Activated CD4-positive, alpha-beta T cell treated with anti-CD3 and anti-CD28 coated beads, Interleukin-2, amount 50 U/mL, for 4 hours (primary cell): ENCODE measurements at regions not wholly inside any gene's neighbourhood (a gene's known extent, or its start where the extent isn't known, plus 50 kb on each side); places are given as distances from the start of the nearest gene placed in this dataset.
"Not testable (repeated sequence)": the region's sequence is repeated elsewhere in the genome, so short reads cannot be mapped to it uniquely, and the experiment has no call there.

Experiments
- DNase-seq, 2 experiments: peaks; one replicate each; pipeline ENCODE4 v3.0.0-alpha.2; 2020

DNA sequence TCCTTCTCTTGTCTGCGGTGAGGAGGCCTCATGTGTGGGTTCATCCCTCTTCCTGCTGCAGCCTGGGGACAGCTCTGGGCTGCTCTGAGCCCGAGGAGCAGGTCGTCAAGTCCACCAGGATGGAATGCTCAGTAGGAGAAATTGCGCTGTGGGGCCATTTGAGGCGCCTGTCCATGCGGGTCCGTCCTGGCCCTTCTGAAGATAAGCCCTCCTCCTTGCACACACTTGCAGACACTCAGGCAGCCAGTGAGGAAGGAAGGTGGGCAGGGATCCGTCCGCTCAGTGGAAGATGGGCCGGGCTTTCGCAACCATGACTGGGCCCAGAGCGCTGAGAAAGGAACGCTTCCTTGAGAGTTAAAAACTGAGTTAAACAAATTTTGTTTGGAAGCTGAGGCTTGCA lies 356.8 kb downstream of the GLRX3 start:
- DNase-seq, result no peak

DNA sequence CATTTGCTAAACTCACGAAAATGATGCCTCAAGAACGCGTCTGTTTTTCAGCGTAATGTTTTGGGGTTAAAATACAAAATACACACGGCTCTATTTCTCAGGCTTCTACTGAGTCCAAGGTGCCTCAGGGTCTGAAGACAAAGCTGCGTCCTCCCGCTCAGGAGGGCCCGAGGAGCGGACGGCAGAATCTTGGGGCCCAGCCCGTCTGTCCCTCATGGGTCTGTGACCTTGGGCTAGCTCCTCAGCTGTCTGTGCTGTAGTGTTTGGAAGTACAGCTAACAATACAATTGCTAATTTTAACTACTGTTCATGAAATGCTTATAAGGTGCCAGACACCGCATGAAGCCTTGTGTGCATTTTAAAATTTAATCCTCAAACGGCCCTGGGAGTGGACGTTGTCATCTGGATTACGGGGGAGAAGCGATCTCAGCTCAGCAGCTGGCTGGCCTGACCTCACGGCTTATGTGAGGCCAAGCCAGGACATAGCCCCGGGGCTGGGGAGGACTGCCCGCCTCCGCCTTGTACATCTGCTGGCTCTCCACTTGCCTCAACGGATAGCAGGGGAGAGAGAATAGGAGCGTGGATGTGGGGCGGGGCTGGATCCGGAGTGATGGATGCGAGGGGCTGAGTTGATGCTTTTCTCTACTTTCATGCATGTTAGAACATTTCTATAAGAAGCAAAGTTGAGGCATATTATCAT lies 357.4 kb downstream of the GLRX3 start:
- DNase-seq, result no peak

DNA sequence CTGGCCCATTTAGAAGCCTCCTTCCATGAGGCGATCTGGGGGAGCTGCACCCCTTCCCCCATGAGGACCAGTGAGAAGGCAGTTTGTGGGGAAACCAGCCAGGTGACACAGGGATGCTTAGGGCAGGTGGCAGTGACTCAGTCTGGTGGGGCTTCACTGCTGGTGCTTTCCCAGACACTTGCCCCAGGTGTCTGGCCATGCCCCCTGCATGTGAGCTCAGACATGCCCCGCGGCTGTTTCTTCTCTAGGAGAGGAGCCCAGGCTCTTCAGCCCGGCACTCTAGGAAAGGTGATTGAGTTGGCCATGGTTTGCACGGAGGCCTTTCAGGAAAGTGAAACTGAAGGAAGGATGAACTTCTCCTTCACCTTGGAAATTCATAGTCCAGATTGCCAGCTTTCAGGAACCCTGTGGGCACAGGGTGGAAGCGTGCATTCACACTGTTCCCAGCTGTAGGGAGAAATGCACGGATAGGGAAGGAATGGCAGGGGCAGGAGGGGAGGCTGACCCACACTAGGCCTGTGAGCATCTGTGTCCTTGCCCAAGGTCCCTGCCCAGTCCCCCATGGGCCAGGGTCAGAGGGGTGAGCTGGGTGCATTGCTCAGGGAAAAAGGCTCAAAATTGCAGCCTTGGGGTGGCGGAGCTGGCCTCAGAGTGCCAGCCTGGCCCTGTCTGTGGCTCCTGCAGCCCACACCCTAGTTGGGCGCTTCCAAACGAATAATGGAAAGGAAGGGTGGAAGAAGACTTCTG lies 359.1 kb downstream of the GLRX3 start:
- DNase-seq, result no peak

DNA sequence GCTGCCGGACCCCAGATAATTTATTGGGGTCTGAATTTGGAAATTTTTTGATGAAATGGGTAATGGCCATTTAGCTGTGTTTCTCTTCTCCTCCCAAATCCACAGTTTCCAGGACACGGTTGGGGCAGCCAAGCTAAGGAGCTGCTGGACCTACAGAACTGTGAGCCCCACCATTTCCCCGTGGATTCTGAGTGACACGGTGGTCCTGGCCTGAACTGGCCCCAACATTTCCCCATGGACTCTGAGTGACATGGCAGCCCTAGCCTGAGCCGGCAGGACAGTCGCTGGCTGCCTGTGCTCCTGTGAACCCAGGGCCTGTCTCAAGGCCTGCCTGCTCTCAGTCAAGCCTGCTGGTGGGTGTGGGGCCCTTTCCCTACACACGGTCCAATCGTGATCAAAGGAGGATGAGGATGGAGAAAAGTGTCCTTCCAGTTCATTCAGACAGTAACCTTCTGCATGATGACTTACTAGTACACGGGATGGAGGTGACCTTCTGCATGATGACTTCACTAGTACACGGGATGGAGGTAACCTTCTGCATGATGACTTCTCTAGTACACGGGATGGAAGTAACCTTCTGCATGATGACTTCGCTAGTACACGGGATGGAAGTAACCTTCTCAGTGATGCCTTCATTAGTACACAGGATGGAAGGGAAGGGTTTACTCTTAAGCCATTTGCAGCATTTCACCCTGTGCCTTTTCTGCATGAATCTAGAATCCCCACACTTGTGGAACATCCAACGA lies 359.9 kb downstream of the GLRX3 start:
- no peak for DNase-seq

DNA sequence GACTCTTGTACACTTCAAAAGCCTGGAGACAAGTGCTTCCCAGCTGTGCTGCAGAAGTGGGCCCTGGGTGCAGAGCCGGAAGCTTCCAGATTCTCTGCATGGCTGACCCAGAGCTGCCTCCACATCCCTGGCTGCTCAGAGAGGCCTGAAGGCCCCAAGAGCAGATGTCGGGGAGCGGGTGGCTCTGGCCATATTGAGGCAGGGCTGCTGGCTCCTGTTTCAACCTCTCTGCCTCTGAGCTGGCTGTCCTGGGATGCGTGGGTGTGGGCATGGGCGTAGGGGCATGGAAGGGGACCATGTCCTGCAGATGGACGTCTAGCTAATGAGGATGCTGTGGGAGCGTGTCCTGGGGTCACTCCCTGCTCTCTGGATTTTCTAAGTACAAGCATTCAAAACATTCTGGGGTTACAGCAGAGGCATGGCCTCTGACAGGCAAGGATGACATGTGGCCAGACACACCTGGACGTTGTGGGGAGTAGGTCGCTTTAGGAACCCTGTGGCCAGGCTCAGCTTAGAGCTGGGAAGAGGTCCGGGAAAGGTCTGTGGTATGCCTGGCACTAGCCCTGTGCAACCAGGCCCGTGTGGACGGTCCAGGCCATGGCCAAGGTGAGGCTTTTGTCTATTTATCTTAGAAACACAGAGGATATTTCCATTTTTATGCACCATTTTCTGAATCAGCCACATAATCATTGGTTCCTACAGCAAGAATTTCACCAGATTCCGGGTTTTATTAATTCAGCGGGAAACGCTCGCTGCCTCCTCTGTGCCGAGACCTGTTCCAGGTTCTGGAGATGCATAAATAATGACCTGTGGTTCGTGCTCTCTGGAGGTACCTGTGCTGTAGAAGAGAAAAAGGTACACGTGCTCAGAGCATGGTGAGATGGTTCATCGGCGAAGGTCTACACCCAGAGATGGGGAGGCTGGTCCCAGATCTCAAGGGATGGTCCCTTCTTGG lies 361.1 kb downstream of the GLRX3 start:
- no peak for DNase-seq

DNA sequence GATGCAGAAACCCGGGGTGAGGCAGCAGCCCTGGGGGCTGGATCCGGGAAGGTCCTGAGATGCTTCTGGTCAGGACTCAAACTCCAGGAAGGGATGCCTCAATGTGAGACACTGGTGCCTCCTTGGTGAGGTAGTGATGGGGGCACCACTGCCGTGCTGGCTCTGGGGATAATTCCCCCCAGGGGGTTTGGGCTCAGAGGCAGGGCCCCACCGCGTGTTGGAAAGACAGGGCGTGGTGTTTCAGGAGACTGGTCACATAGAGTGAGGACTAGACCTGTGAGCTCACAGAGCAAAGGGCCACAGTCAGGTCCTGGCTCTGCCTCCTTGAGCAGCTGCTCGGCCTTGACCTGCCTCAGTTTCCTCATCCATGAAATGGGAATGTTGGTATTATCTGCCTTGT lies 361.9 kb downstream of the GLRX3 start:
- no peak for DNase-seq

DNA sequence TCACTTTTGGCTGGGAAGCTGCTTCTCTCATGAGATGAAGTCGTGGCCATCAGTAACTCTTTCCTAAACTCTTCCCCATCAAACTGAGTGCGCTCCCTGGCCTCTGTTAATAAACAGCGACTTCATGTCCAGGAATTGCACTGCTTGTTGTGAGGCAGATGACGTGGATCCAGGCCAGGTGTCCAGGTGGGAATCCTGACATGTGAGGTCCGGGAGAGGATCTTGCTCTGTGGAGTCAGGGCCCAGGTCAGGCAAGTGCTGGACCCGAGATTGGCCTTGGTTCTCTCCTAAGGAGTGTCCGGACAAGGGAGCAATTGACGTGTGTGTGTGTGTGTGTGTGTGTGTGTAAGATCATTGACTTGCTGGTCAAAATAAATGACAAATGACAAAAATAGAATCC lies 362.7 kb downstream of the GLRX3 start:
- no peak for DNase-seq

DNA sequence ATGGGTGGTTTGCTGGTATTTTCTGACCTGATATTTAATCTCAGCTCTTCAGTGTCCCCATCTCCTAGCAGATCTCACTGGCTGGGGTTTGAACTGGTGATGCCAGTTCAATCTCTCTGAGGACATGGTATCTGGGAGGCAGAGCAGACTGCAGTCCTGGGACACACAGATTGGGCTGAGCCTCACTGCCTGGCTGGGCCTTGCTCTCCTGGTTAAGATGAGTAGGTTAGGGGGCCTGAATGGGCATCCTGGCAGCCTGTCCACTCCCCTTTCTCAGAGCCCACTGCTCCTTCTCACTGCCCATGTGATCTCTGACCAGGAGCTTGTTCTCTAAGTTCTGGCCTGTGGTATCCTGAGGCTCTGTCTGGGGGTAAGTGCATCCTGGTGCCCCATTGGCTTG lies 363.4 kb downstream of the GLRX3 start:
- no peak for DNase-seq

DNA sequence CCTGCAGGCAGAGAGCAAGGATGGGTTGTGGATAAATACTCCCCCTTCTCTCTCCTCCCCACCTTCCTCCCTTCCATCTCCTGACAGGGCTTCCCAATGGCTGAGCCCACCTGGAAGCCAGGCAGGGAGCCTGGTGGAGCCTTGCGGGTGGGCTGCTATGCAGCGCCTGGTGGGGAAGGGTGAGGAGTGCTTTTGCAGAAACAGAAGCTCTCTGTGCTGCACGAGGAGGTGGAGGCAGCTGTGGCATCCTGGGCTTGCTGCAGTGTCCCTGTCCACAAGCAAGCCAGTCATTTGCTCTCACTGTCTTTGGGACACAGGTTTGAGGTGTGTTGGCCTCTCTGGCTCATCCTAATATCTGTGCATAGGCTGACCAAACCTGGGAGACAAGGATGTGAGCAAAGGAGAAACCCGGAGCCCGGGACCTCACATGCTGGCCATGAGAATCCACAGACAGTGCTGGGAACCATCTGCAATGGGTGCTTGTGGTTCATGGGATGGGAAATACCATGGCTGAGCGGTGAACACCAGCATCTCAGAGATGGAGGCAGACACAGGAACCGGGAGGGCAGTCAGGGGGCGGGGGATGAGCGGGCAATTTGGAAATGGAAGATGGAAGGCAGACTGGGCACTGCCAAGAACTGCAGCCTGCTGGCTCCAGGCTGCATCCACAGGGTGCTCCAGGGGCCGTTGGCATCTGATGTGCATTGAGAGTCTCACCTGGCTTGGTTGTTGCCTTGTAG lies 364.2 kb downstream of the GLRX3 start:
- no peak for DNase-seq

DNA sequence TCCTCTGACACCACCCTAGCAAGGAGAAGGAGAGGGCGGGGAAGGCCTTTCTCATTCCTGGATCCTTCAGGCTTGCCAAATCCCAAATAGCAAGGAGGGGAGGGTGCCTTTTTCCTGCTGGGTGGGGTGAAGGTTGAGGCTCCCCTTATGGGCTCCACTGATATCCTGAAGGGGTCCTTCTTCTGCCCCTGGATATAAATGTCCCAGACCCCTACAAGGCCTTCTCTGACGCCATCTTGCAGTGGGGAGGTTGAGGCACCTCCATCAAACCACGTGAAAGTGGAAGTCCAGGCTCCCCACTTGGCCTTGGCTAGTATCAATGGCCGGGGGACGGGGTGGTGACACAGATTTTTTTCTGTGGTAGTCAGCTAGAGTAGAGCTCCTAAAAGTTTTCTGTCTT lies 371.3 kb downstream of the GLRX3 start:
- no peak for DNase-seq

DNA sequence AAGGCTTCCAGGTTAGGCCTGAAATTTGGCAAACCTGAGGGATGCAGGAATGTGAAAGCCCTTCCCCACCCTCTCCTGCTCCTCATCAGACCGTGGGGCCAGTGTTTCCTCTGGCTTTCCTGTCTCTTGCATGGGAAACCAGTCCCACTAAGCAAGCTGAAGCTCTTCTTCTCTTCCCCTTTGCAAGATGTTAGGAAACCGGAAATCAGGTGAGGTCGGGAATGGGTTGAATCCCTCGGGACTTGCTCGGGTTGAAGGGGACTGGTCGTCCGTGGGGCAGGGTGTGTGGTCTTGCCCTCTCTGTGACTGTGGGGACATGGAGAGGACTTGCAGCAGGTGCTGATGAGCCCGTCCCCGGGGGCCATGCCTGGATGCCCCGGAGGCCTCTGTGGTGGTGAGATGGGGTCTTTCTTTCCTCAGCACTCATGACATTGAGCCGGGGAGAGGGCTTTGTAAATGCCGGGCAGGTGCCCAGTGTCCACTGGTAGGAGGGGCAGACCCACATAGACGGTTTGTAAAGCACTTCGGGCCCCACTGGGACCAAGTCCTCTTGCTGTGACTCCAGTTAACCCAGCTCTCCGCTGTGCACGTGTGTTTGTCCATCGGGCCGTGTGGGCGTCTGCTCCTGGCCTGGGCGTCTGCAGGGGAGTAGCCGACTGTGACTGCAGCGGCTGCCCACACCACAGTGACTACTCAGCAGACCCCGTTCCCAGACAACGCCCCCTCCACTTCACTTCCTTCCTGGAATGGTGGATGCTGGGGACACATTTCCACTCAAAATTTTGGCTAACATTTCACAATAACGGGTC lies 373.9 kb downstream of the GLRX3 start:
- DNase-seq, result no peak

DNA sequence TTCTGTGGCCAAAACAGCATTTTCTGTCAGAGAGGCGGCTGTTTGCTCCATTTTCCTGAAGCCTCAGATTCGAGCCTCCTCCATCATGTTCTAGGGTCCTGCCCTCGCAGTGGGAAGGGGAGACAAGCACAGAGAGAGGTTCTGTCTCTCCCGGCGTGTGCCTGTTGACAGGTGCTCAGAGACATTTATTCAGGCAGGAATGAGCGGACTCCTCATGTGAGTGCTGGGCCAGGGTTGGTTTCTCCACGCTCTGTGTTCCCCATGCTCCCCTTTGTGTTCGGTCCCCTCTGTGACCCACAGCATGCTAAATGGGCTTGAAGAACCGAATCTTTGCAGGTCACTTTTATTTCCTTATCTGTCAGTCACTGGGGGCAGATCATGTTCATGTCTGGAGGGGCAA lies 374.6 kb downstream of the GLRX3 start:
- DNase-seq, result no peak

DNA sequence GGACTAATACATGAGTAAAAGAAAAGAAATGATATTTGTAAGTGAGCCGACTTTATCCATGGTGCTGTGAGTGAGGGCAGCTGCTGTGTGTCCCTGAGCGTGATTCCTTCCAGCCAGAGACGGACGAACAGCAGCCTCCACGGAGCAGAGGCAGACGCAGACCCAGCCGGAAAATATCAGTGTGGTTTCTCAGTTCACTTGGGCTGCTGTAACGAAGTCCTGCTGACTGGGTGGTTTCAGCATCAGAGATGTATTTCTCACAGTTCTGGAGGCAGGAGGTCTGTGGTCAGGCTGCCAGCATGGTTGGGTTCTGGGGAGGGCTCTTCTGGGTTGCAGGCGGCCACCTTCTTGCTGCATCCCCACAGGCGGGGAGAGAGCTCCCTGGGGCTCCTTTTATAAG lies 375.6 kb downstream of the GLRX3 start:
- DNase-seq, result no peak

DNA sequence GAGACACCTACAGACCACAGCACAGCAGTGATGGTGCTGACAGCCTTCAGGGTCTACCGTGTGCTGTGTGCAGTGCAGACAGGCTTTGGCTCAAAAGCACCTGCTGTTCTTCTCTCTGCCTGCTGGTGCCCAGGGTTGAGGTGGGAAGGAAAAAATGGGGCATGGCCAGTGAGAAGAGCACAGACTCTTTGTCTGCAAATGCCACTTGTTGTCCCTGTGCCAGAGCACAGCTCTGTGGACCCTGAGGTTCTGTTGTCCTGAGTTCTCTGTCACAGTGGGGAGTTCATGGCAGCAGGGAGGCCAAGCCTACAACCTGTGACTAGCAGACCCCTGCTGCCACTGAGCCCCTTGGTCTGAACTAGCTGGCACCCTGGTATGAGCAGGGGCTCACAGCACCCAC lies 376.7 kb downstream of the GLRX3 start:
- DNase-seq, result no peak

DNA sequence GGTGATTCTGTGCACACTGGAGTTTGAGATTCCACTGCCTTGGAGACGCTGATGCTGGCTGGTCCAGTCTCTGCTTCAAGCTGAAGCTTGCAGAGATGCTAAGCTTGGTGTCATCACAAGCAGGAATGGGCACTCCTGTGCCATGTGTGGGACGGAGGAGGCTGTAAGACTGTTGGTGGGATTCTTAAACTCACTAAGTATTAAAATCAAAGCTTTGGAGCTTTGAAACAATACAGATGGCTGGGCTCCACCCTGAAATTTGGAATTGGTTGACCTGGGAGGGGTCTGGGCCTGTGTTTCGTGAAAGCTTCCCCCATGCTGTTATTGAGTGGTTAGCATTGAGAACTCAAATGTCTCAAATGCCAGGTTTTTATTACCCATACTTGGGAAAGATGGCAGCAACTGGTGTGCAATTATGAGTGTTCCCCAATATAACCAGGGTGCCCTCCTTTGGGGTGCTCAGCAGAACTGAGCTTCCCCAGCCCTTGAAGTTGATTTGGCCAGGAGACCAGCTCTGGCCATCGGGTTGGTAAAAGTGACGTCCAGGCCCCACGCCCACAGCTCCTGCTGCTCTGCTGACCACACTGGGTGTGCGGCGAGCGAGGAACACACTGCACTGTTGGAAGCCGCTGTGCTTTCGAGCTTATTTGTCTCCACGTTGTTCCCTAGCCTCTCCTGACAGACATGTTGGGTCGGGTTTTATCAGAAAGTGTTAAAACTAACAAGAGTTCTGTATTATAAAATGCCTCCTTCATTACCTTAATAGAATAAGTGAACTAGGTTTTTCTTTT lies 377.7 kb downstream of the GLRX3 start:
- no peak for DNase-seq

DNA sequence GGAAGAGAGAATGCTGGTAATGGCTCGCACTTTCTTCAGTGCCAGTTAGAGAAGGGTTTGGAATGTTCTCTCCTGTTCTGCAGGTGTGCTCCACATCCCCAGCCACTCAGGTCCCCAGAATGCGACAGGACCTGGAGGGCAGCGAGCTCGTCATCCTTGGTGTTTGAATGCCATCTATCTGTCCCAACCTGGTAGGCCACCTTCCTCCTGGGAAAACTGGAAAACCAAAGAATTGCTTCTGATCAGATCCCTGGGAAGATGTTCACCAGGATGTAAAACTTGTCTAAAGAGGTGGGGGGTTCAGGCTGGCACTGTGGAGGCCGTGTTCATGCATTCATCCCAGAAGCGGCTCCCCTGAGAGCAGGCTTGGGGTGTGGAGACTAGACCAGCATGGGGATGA lies 379.5 kb downstream of the GLRX3 start:
- DNase-seq, result no peak

DNA sequence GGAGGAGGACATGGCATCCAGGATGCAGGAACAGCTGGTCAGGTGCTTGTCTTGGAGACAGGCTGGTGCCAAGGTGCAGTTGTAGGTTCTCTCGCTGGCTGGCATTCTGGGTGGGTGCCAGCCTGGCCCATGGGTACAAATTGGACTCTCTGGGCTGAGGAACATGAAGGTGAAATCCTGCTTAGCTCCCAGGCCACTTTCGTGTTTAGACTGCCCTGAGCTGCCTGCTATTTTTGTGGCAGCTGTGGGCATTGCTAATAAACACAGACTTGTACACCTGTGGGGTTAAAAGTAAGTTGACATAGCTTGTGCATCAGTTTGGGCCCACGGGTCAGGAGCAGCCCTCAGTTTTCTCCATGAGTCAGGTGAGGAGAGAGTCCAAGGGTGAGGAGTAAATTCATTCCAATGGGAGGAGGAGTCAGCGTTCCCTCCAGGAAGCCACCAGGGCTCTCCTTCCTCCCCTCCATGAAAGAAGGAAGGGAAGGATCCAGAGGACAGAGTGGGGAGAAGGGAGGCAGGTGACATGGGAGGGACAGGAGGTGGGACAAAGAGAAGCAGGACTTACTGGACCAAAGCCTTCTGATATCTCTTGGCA lies 380.0 kb downstream of the GLRX3 start:
- DNase-seq, result no peak

DNA sequence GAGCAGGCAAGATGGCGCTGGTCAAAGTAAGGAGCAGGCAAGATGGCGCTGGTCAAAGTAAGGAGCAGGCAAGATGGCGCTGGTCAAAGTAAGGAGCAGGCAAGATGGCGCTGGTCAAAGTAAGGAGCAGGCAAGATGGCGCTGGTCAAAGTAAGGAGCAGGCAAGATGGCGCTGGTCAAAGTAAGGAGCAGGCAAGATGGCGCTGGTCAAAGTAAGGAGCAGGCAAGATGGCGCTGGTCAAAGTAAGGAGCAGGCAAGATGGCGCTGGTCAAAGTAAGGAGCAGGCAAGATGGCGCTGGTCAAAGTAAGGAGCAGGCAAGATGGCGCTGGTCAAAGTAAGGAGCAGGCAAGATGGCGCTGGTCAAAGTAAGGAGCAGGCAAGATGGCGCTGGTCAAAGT lies 382.7 kb downstream of the GLRX3 start:
- DNase-seq, result not testable (repeated sequence)

DNA sequence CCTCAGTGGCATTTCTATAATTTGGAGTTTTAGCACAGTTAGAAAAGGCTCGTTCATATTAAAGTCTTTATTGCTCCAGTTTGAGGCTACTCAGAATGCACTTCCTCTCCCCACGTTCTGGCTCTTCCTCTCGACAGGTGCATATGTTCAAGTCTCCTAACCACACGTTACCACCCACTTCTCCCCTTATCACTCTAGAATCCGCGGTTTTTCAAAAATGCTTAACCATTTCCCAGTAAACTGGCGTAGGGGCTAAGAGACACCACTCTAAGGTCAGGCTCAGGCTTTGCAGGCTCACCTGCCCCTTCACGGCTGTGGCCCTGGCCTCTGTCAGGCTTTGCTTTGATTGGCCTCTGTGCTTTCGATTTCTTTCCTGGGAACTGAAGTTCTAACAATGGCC lies 383.6 kb downstream of the GLRX3 start:
- DNase-seq, result no peak

DNA sequence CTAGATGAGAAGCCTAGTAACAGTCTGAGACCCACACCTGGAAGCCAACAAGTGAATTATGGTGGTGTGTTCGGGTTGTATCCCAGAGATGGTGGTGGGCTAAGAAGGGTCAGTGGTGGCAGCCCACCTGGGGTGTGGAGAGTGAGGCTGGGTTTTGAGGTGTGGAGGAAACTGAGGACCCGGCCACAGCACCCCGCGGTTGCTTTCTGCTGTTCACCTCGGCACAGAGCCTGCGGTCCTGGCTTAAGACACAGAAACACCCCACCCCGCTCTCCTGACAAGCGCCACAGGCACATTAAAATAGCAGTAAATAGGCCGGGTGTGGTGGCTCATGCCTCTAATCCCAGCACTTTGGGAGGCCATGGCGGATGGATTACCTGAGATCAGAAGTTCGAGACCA lies 395.1 kb downstream of the GLRX3 start:
- no peak for DNase-seq
